22Rv1 (cell line): ENCODE measurements at regions not wholly inside any gene's neighbourhood (a gene's known extent, or its start where the extent isn't known, plus 50 kb on each side); places are given as distances from the start of the nearest gene placed in this dataset.

ENCODE experiments used
- ZFX ChIP-seq: fragments of 450-650 bp; IDR thresholded peaks from 2 replicates; pipeline ENCODE4 v1.6.1; 2017; ENCODE audit warnings: antibody characterized with exemption, borderline replicate concordance
- TF ChIP-seq, protein P1 (sequence below): fragments of 450-650 bp; IDR thresholded peaks from 2 replicates; pipeline ENCODE4 v1.5.1; 2017; ENCODE audit warnings: mild to moderate bottlenecking

DNA sequence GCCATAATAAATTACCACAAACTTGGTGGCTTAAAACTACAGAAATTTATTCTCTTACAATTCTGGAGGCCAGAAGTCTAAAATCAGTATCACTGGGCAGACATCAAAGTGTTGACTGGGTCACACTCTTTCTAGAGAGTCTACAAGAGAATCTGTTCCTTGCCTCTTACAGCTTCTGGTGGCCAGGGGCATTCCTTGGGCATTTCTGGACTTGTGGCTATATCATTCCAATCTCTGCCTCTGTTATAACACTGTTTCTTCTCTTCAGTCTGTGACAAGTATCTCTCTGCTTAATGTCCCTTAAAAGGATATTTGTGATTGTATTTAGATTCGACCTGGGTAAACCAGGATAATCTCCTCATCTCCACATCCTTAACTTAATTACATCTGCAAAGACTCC is 207.3 kb upstream of the DCAF8L1 start:
- TF ChIP-seq, protein P1, sequence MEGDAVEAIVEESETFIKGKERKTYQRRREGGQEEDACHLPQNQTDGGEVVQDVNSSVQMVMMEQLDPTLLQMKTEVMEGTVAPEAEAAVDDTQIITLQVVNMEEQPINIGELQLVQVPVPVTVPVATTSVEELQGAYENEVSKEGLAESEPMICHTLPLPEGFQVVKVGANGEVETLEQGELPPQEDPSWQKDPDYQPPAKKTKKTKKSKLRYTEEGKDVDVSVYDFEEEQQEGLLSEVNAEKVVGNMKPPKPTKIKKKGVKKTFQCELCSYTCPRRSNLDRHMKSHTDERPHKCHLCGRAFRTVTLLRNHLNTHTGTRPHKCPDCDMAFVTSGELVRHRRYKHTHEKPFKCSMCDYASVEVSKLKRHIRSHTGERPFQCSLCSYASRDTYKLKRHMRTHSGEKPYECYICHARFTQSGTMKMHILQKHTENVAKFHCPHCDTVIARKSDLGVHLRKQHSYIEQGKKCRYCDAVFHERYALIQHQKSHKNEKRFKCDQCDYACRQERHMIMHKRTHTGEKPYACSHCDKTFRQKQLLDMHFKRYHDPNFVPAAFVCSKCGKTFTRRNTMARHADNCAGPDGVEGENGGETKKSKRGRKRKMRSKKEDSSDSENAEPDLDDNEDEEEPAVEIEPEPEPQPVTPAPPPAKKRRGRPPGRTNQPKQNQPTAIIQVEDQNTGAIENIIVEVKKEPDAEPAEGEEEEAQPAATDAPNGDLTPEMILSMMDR = no peak
- TF ChIP-seq ZFX = no peak
